ENCODE measurements at regions not wholly inside any gene's neighbourhood (a gene's known extent, or its start where the extent isn't known, plus 50 kb on each side); places are given as distances from the start of the nearest gene placed in this dataset.

- Histone ChIP-seq H3K27me3 (ENCODE audit: insufficient read depth in 3 of 3, low read length in 2 of 3) (no peaks in the 10 kb centered on the region), H3K9me3 (no peaks in the 10 kb centered on the region), H3K4me3 (no peak overlapping the region), H3K27ac (no peak overlapping the region), H3K36me3 (ENCODE audit: insufficient read depth in 1 of 2, low read depth in 1 of 2) (no peaks in the 10 kb centered on the region), H3K4me1 (peaks cover 14% of the 10 kb centered on the region)
- no peak for DNase-seq
- WGBS, 3 donors, result 88 to 98% (median 93%) methylated on average over 3 of the region's 3 CpGs
- TF ChIP-seq CTCF (IDR thresholded peaks at IDR 0.05), result no peak
- intact Hi-C loops (cut with DNase I), result no loop called here
- ATAC-seq, result no peak
Measured at GRCh38 chr9:13648676-13649075, 369.2 kb upstream of the MPDZ start.

- Histone ChIP-seq H3K9me3 (no peaks in the 10 kb centered on the region), H3K27ac (no peak overlapping the region), H3K4me3 (no peak overlapping the region), H3K4me1 (peaks cover 14% of the 10 kb centered on the region), H3K36me3 (ENCODE audit: insufficient read depth in 1 of 2, low read depth in 1 of 2) (no peaks in the 10 kb centered on the region), H3K27me3 (ENCODE audit: insufficient read depth in 3 of 3, low read length in 2 of 3) (no peaks in the 10 kb centered on the region)
- intact Hi-C loops (cut with DNase I), result no loop called here
- TF ChIP-seq CTCF (IDR thresholded peaks at IDR 0.05), result no peak
- no peak for ATAC-seq
- DNase-seq, result no peak
Measured at GRCh38 chr9:13648068-13648467, 368.6 kb upstream of the MPDZ start.

GRCh38 chr9:13646500-13647021 lies 367.1 kb upstream of the MPDZ start:
- no peak for DNase-seq
- no peak for ATAC-seq
- intact Hi-C loops (cut with DNase I), result no loop called here
- Histone ChIP-seq H3K4me3 (no peak overlapping the region), H3K27ac (no peak overlapping the region), H3K27me3 (ENCODE audit: insufficient read depth in 3 of 3, low read length in 2 of 3) (no peaks in the 10 kb centered on the region), H3K36me3 (ENCODE audit: insufficient read depth in 1 of 2, low read depth in 1 of 2) (no peaks in the 10 kb centered on the region), H3K9me3 (peaks cover 1% of the 10 kb centered on the region), H3K4me1 (peaks cover 2% of the 10 kb centered on the region)
- 84 to 95% (median 89%) methylated on average over 1 of the region's 1 CpG for WGBS, 3 donors
- TF ChIP-seq CTCF (IDR thresholded peaks at IDR 0.05), result no peak

GRCh38 chr9:13645557-13645956 lies 366.1 kb upstream of the MPDZ start:
- H3K4me1 ChIP-seq, result no peaks in the 10 kb centered on the region
- H3K27me3 ChIP-seq (ENCODE audit: insufficient read depth in 3 of 3, low read length in 2 of 3), result no peaks in the 10 kb centered on the region
- WGBS, 3 donors, result 98 to 100% (median 99%) methylated on average over 1 of the region's 1 CpG
- no peaks in the 10 kb centered on the region for H3K36me3 ChIP-seq (ENCODE audit: insufficient read depth in 1 of 2, low read depth in 1 of 2)
- no peak for TF ChIP-seq CTCF (IDR thresholded peaks at IDR 0.05)
- ATAC-seq, result no peak
- H3K9me3 ChIP-seq, result peaks cover 6% of the 10 kb centered on the region
- no peak for DNase-seq
- intact Hi-C loops (cut with DNase I), result no loop called here
- H3K27ac ChIP-seq, result no peak overlapping the region
- no peak overlapping the region for H3K4me3 ChIP-seq

GRCh38 chr9:13644675-13645074 lies 365.2 kb upstream of the MPDZ start:
- Histone ChIP-seq H3K27ac (no peak overlapping the region), H3K9me3 (peaks cover 6% of the 10 kb centered on the region), H3K27me3 (ENCODE audit: insufficient read depth in 3 of 3, low read length in 2 of 3) (no peaks in the 10 kb centered on the region), H3K4me3 (no peak overlapping the region), H3K36me3 (ENCODE audit: insufficient read depth in 1 of 2, low read depth in 1 of 2) (no peaks in the 10 kb centered on the region), H3K4me1 (no peaks in the 10 kb centered on the region)
- DNase-seq, result no peak
- no peak for ATAC-seq
- TF ChIP-seq CTCF (IDR thresholded peaks at IDR 0.05), result no peak
- WGBS, 3 donors, result 20 to 35% (median 27%) methylated on average over 1 of the region's 1 CpG
- intact Hi-C loops (cut with DNase I), result no loop called here
